ENCODE measurements at regions not wholly inside any gene's neighbourhood (a gene's known extent, or its start where the extent isn't known, plus 50 kb on each side); places are given as distances from the start of the nearest gene placed in this dataset.

GRCh38 chr4:186475202-186475601 lies 80.2 kb downstream of the MTNR1A start:
- TF ChIP-seq POLR2AphosphoS5 (IDR thresholded peaks at IDR 0.05; ENCODE audit: low read length) = no peak
- no peak for TF ChIP-seq RAD21 (IDR thresholded peaks at IDR 0.05; ENCODE audit: insufficient read depth, low read depth, low read length)
- TF ChIP-seq NRF1 (conservative IDR thresholded peaks at IDR 0.05; ENCODE audit: low read depth, low read length) = no peak
- no peak for TF ChIP-seq PAX5 (IDR thresholded peaks at IDR 0.05; ENCODE audit: borderline replicate concordance, low read depth, low read length)
- no peak for TF ChIP-seq CTCF (IDR thresholded peaks at IDR 0.05 in 2 of 3, conservative IDR thresholded peaks at IDR 0.05 in 1 of 3; ENCODE audit: control insufficient read depth in 2 of 3, extremely low read depth in 1 of 3, insufficient read depth in 1 of 3, low read depth in 3 of 3, low read length in 3 of 3)
- no peak for TF ChIP-seq CREB1 (IDR thresholded peaks at IDR 0.05; ENCODE audit: low read depth)
- TF ChIP-seq SIN3A (IDR thresholded peaks at IDR 0.05; ENCODE audit: low read depth, low read length) = no peak
- TF ChIP-seq SREBF2 (IDR thresholded peaks at IDR 0.05; ENCODE audit: low read length) = no peak
- TF ChIP-seq SP1 (IDR thresholded peaks at IDR 0.05; ENCODE audit: low read depth, low read length) = no peak
- no peak for TF ChIP-seq USF2 (IDR thresholded peaks at IDR 0.05; ENCODE audit: borderline replicate concordance, low read depth, low read length)
- no peak for TF ChIP-seq EP300 (IDR thresholded peaks at IDR 0.05; ENCODE audit: borderline replicate concordance in 1 of 2, control insufficient read depth in 1 of 2, low read depth in 2 of 2, low read length in 2 of 2)

Measured in GM12878 (cell line).